NCI-H226 (cell line): ENCODE measurements at regions not wholly inside any gene's neighbourhood (a gene's known extent, or its start where the extent isn't known, plus 50 kb on each side); places are given as distances from the start of the nearest gene placed in this dataset.

Experiments
- DNase-seq: peaks from one replicate; pipeline ENCODE4 v3.0.0-alpha.2; 2015

DNA sequence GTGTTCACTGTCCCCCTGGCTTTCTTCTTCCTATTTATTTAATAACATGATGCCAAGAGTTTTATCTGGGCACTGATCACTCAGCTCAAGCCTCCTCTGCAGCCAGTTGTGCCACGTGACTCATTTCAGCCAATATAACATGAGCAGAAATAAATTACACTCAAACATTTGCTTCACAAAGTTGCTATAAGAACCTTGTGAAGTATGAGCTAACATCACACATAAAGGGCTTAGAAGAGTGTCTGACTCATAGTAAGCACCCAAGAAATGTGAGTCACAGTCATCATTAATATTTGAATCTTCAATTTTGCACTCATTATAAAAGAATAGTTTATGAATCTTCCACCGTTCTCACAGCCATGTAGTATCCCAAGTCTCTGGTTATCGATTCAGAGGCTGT is 414.6 kb upstream of the NPVF start:
- DNase-seq: no peak

- DNase-seq: no peak
These were observed 415.0 kb upstream of the NPVF start for GRCh38 chr7:25643286-25643685.

GRCh38 chr7:25643770-25644394 is 415.6 kb upstream of the NPVF start:
- no peak for DNase-seq

GRCh38 chr7:25646726-25647413 is 418.6 kb upstream of the NPVF start:
- DNase-seq: no peak

- DNase-seq: no peak
These were observed 419.6 kb upstream of the NPVF start for GRCh38 chr7:25647872-25648271.

GRCh38 chr7:25652366-25652765 is 424.1 kb upstream of the NPVF start:
- DNase-seq: no peak

DNA sequence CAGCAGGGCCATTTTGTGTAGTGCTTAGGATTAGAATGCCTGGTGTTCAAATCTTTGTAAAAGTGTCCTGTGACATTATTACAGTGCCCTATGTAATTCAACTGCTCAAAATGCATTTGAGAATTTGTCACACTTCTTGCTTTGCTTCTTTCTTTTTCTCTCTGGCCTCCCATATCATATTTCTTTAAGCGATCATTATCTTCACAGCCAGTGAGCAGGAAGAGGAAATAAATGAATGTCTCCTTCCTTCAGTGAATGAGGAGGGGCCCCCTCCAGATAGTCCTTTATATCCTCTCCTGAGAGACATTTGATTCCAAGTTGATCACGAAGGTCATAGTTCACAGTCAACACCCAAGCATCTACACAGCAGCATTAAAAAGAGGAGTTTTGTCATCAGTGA is 425.1 kb upstream of the NPVF start:
- DNase-seq: no peak

- DNase-seq: no peak
These were observed 427.8 kb upstream of the NPVF start for GRCh38 chr7:25656071-25656470.

GRCh38 chr7:25656581-25657026 is 428.3 kb upstream of the NPVF start:
- DNase-seq: no peak

GRCh38 chr7:25658375-25658774 is 430.1 kb upstream of the NPVF start:
- DNase-seq: no peak

DNA sequence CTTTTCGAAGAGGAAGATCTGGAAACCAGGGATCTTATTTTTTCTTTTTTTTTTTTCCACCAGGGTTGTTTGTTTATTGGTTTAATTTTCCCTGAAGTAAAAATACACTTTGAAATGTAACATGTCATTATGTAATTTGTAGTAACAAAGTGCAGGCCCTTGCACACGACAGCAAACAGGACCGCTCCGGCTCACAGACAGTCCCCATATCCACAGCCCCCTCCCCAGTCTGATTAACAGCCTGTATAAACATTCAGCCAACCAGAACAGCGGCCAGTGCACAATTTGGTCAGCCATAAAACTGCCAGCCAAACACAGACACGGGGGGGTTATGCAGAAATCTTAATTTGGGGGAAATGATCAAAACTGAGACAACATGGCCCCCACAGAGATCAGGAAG is 431.6 kb upstream of the NPVF start:
- no peak for DNase-seq

DNA sequence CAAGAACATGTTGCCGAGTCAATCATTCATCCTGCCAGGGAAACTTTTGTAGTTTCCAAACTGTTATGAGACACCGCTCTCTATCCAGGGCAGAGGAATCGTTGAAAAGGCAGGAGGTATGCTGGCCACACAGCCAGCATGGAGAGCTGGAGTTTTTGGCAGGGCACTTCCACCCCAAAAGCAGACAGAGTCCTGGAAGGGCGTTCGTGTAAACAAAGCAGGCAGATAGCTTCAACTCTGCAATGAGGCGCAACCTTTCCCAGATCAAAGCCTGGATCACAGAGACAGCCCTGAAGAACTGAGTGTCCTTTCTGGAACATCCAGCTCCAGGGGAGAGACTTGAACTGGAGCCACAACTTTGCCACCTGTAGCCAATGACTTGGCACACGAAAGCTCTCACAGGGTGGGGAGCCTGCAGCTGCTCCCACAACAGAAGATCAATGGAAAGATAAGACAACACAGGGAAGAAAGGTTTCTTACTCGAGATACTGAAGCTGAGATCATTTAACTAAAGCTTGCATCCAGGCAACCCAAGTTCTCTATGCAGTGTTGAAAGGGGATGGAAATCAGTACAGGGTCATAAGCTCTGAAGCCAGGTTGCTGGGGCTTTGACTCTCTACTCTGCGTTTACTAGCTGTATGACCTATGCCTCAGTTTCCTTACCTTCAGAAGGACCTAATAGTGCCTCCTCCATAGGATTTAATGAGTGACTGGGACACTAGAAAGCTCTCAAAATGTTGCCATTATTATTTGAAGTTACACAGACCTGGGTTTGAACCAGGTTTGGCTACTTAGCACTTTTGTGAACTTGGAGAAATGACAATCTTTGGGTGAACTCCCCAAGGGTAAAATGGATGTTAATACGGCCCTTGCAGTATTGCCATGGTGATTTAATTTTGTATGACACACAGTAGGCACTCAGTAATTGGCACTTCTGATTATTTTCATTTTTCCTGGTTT is 434.8 kb upstream of the NPVF start:
- DNase-seq: no peak

DNA sequence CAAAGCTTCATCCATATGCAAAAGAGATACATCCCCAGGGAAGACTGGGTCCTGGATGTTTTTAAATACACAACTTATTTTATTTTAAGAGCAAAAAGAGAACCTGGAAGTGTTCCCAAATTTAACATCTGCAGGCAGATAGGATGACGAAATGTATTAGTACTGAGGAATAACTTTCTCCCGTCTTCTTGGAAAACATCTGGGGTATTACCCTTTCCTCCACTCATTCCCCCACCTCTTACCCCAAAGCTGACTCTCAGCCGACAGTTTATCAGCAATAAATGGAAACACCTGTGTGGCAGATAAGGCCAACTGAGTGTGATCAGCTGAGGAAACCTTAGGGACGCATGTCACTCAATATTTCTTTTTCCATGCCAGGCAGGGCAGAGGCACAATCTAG is 435.6 kb upstream of the NPVF start:
- no peak for DNase-seq

DNA sequence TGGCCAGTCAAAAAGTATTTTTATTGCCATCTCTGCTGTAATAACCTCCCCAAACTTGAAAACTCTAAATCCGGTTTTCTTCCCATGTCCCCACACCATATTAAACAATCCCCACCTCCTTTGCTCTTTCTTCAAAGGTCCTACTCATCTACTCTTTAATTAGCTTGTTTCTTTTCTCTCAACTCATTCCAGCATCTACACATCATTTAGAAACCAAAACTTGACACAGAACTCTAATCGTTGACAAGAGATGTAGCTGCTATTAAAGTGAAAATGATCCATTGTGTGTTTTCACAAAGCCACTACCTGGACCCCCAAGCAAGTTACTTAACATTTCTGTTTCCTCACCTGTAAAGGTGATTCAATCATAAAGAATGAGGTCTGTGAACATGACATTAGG is 436.3 kb upstream of the NPVF start:
- no peak for DNase-seq

- no peak for DNase-seq
These were observed 437.1 kb upstream of the NPVF start for GRCh38 chr7:25665374-25665773.

GRCh38 chr7:25665903-25666670 is 437.8 kb upstream of the NPVF start:
- DNase-seq: no peak

GRCh38 chr7:25666671-25667060 is 438.4 kb upstream of the NPVF start:
- no peak for DNase-seq

- DNase-seq: no peak
These were observed 441.0 kb upstream of the NPVF start for GRCh38 chr7:25669281-25669781.

DNA sequence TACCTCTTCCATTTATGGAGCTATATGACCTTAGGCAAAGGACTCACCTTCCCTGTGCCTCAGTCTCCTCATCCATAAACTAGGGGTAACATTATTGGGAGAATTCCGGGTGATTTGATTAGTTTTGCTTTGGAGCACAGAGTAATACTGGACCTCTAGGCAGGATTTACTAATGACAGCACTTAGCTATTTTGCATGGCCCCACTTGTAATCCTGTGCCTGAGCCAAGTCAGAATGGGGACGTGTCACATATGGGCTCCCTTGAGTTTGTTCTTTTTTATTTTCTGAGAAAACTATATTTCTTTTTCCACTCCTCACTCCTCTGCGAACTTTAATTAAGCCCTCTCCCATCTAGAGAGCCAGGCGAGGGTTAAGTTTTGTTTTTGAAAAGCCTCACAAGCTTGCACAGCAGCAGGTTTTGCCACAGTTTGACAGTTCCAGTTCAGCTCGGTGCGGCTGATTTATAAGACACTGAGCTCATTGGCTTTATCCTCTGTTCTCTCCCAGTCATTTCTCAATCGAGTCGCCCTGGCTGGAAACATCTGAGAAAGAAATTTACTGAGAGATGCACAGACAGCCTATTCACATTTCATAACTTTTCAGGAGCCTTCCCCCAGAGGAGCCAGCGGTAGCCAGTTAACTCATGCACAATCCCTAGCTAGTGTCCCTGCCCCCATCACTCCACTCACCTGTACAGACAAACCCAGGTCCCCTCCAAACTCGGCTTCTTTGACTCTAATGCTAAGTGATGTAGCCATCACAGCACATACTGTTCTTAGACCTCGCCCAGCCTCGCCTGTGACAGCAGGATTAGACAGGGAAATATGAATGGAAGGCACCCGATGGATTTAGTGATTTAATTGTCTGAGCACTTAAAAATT is 441.9 kb upstream of the NPVF start:
- DNase-seq: no peak

DNA sequence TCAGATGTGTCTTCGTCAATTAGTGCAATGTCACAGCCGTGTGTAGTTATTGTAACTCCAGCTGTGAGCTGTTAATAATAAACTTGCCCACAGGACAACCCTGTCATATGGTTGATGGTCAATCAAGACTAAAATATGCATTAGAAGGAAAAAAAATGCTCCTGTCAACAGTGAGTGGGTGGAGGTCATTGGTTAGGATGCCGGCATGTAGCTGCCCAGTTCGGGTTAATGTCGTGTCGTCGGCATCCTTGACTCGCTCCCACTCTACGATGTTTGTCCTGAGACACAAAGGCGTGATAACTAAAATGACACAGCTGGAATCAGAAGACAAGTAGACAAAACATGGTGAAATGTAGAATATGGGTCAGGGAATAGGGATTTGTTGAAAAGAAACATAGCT is 442.8 kb upstream of the NPVF start:
- DNase-seq: no peak

DNA sequence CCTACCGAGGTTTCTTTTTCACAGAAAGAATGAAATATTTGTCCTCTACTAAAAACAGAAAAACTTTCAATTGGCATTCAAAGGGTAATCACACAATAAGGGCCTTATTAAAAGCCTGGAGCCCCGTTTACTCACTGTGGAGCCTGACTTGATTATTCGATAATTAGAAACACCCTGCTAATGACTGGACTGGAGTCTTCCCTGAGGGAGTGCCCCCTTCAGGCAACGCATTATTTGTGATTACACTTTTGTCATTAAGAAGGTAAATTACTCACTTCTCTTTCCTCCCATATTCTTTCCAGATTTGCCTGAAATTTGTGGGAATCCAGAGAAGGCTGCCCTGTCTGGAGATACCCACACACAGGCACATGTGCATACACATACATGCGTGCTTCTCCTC is 444.2 kb upstream of the NPVF start:
- no peak for DNase-seq
